ENCODE measurements at regions not wholly inside any gene's neighbourhood (a gene's known extent, or its start where the extent isn't known, plus 50 kb on each side); places are given as distances from the start of the nearest gene placed in this dataset.

DNA sequence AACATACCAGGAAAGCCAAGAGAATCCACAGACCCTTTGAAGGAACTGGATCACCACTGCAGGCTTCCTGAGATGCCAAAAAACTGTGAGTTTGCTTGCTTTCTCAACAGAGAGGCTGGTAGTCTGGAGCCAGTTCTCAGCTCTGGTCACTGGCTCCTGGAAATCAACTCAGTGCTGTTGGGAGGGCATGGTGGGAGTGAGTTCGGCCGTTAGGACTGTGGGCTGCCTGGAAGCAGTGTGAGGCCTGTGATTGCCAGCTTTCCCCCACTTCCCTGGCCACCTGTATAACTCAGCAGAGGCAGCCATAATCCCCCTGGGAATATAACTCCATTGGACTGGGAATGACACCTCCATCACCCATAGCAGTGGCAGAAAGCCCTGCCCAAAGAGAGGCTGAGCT is 122.0 kb upstream of the FSTL5 start:
- in situ Hi-C loops (cut with MboI), result no loop called here
- Histone ChIP-seq H3K36me3 (ENCODE audit: control insufficient read depth in 2 of 2, insufficient read depth in 2 of 2, low read length in 1 of 2) (no peaks in the 10 kb centered on the region), H3K79me2 (ENCODE audit: control insufficient read depth, insufficient read depth, low read length) (no peaks in the 10 kb centered on the region), H3K27ac (ENCODE audit: control insufficient read depth, insufficient read depth) (no peak overlapping the region), H2AFZ (ENCODE audit: control insufficient read depth, low read depth, low read length) (no peak overlapping the region), H3K27me3 (replicated peaks in 1 of 2; ENCODE audit: control insufficient read depth in 2 of 2, insufficient read depth in 2 of 2, low read length in 1 of 2) (no peaks in the 10 kb centered on the region), H4K20me1 (ENCODE audit: control insufficient read depth, insufficient read depth) (no peaks in the 10 kb centered on the region), H3K4me2 (ENCODE audit: control insufficient read depth, insufficient read depth) (no peak overlapping the region), H3K4me3 (no peak overlapping the region), H3K4me1 (ENCODE audit: control insufficient read depth, insufficient read depth, low read length) (no peaks in the 10 kb centered on the region), H3K9me3 (replicated peaks; ENCODE audit: control insufficient read depth, insufficient read depth, low read length) (no peaks in the 10 kb centered on the region), H3K9ac (ENCODE audit: control insufficient read depth, insufficient read depth, low read length) (no peak overlapping the region)
- SMC1A ChIA-PET (ENCODE audit: uncharacterized antibody, unreplicated experiment), result no interaction called here
- ATAC-seq (no peak), DNase-seq (ENCODE audit: low read depth, low spot score) (no peak), FAIRE-seq (no peak)
- CTCF ChIA-PET, result no interaction called here
- WGBS (ENCODE audit: insufficient coverage, insufficient replicate concordance, low lambda C conversion rate, missing lambda C conversion rate), result 9% methylated on average over 2 of the region's 2 CpGs
- intact Hi-C loops (cut with micrococcal nuclease; ENCODE audit: unreplicated experiment), result no loop called here
- RAD21 ChIA-PET (ENCODE audit: unreplicated experiment), result no interaction called here
- no TSS peak for BruUV-seq (replicated peaks)
- POLR2A ChIA-PET, result no interaction called here
- TF ChIP-seq CHD1 (IDR thresholded peaks at IDR 0.05; ENCODE audit: low read depth, low read length), result no peak
- TF ChIP-seq IKZF2 (IDR thresholded peaks at IDR 0.05), result no peak
- TF ChIP-seq MEF2B (IDR thresholded peaks at IDR 0.05; ENCODE audit: partially characterized antibody, poor library complexity, severe bottlenecking), result no peak
- no peak for TF ChIP-seq TCF7 (IDR thresholded peaks at IDR 0.05; ENCODE audit: borderline replicate concordance)

DNA sequence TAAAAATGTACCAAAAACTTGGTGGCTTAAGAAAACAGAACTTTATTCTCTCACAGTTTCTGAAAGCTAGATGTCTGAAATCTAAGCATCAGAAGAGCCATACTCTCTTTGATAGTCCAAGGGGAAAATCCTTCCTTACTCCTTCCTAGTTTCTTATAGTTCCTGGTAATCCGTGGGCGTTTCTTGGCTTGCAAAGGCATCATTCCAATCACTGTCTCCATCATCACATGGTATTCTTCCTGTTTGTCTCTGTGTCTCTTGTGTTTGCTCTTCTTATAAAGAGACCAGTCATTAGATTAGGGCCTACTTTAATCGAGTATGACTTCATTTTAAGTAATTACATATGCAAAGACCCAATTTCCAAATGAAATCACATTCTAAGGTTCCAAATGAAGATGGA is 118.9 kb upstream of the FSTL5 start:
- CTCF ChIA-PET, result no interaction called here
- Histone ChIP-seq H3K9me3 (replicated peaks; ENCODE audit: control insufficient read depth, insufficient read depth, low read length) (no peaks in the 10 kb centered on the region), H3K4me3 (no peak overlapping the region), H4K20me1 (ENCODE audit: control insufficient read depth, insufficient read depth) (no peaks in the 10 kb centered on the region), H3K27me3 (replicated peaks in 1 of 2; ENCODE audit: control insufficient read depth in 2 of 2, insufficient read depth in 2 of 2, low read length in 1 of 2) (no peaks in the 10 kb centered on the region), H3K36me3 (ENCODE audit: control insufficient read depth in 2 of 2, insufficient read depth in 2 of 2, low read length in 1 of 2) (no peaks in the 10 kb centered on the region), H2AFZ (ENCODE audit: control insufficient read depth, low read depth, low read length) (no peak overlapping the region), H3K27ac (ENCODE audit: control insufficient read depth, insufficient read depth) (no peak overlapping the region), H3K79me2 (ENCODE audit: control insufficient read depth, insufficient read depth, low read length) (no peaks in the 10 kb centered on the region), H3K4me2 (ENCODE audit: control insufficient read depth, insufficient read depth) (no peak overlapping the region), H3K9ac (ENCODE audit: control insufficient read depth, insufficient read depth, low read length) (no peak overlapping the region), H3K4me1 (ENCODE audit: control insufficient read depth, insufficient read depth, low read length) (no peaks in the 10 kb centered on the region)
- DNase-seq (ENCODE audit: low read depth, low spot score) (no peak), FAIRE-seq (no peak), ATAC-seq (no peak)
- RAD21 ChIA-PET (ENCODE audit: unreplicated experiment), result no interaction called here
- POLR2A ChIA-PET, result no interaction called here
- intact Hi-C loops (cut with micrococcal nuclease; ENCODE audit: unreplicated experiment) (no loop called here), in situ Hi-C loops (cut with MboI) (no loop called here)
- no TSS peak for BruUV-seq (replicated peaks)
- SMC1A ChIA-PET (ENCODE audit: uncharacterized antibody, unreplicated experiment), result no interaction called here
- WGBS (ENCODE audit: insufficient coverage, insufficient replicate concordance, low lambda C conversion rate, missing lambda C conversion rate), result 1% methylated on average over 3 of the region's 3 CpGs
- TF ChIP-seq ZNF592 (IDR thresholded peaks at IDR 0.05), result no peak
- TF ChIP-seq TARDBP (IDR thresholded peaks at IDR 0.05; ENCODE audit: borderline replicate concordance), result no peak
- TF ChIP-seq BRCA1 (IDR thresholded peaks at IDR 0.05; ENCODE audit: low read depth, low read length), result no peak
- TF ChIP-seq BMI1 (IDR thresholded peaks at IDR 0.05; ENCODE audit: borderline replicate concordance), result no peak
- TF ChIP-seq CHD1 (IDR thresholded peaks at IDR 0.05; ENCODE audit: low read depth, low read length), result no peak
- TF ChIP-seq LARP7 (IDR thresholded peaks at IDR 0.05), result no peak
- TF ChIP-seq SIX5 (IDR thresholded peaks at IDR 0.05; ENCODE audit: low read depth, low read length, severe bottlenecking), result no peak
- no peak for TF ChIP-seq ZBTB40 (IDR thresholded peaks at IDR 0.05; ENCODE audit: borderline replicate concordance)

All from GM12878 (cell line).